GM23248 (cell line): ENCODE measurements at regions not wholly inside any gene's neighbourhood (a gene's known extent, or its start where the extent isn't known, plus 50 kb on each side); places are given as distances from the start of the nearest gene placed in this dataset.

Experiments
- DNase-seq: peaks from one replicate; pipeline ENCODE4 v3.0.0-alpha.2; 2015
- H2AFZ ChIP-seq: fragments of 200-600 bp; sonication (generic); 2 replicates; pipeline ENCODE4 v1.6.1; 2016; ENCODE audit warnings: antibody characterized with exemption
- H3F3A ChIP-seq: fragments of 200-600 bp; sonication (generic); 2 replicates; pipeline ENCODE4 v1.6.1; 2016; ENCODE audit warnings: mild to moderate bottlenecking, antibody characterized with exemption, mixed run types; ENCODE audit not compliant: insufficient read depth
- H3K27ac ChIP-seq: fragments of 200-600 bp; sonication (generic); 2 replicates; pipeline ENCODE4 v1.5.1; 2016; ENCODE audit warnings: mild to moderate bottlenecking
- H3K27me3 ChIP-seq: fragments of 200-600 bp; sonication (generic); replicated peaks from 2 replicates; pipeline ENCODE4 v1.6.1; 2016; ENCODE audit warnings: mild to moderate bottlenecking; ENCODE audit not compliant: insufficient read depth
- H3K36me3 ChIP-seq: fragments of 200-600 bp; sonication (generic); 2 replicates; pipeline ENCODE4 v1.6.1; 2016; ENCODE audit warnings: low read depth, mild to moderate bottlenecking
- H3K4me1 ChIP-seq: fragments of 200-600 bp; sonication (generic); 2 replicates; pipeline ENCODE4 v1.6.1; 2016; ENCODE audit warnings: mild to moderate bottlenecking; ENCODE audit not compliant: insufficient read depth
- H3K4me2 ChIP-seq: fragments of 200-600 bp; sonication (generic); one replicate; pipeline ENCODE4 v1.6.1; 2016; ENCODE audit warnings: mild to moderate bottlenecking; ENCODE audit not compliant: unreplicated experiment
- H3K4me3 ChIP-seq: fragments of 200-600 bp; sonication (generic); 2 replicates; pipeline ENCODE4 v1.5.1; 2016; ENCODE audit warnings: mild to moderate bottlenecking
- H3K79me2 ChIP-seq: fragments of 200-600 bp; sonication (generic); 2 replicates; pipeline ENCODE4 v1.6.1; 2016; ENCODE audit warnings: mild to moderate bottlenecking; ENCODE audit not compliant: insufficient read depth
- H3K9ac ChIP-seq: fragments of 200-600 bp; sonication (generic); 2 replicates; pipeline ENCODE4 v1.6.1; 2016; ENCODE audit warnings: mild to moderate bottlenecking
- H3K9me2 ChIP-seq: fragments of 200-600 bp; sonication (generic); 2 replicates; pipeline ENCODE4 v1.6.1; 2016; ENCODE audit warnings: mixed run types, mild to moderate bottlenecking, moderate library complexity; ENCODE audit not compliant: insufficient read depth
- H3K9me3 ChIP-seq: fragments of 200-600 bp; sonication (generic); one replicate; pipeline ENCODE4 v1.6.1; 2017; ENCODE audit warnings: low read depth
- H4K20me1 ChIP-seq: fragments of 200-600 bp; sonication (generic); 2 replicates; pipeline ENCODE4 v1.6.0; 2016; ENCODE audit not compliant: insufficient read depth
- EZH2 ChIP-seq: fragments of 200-600 bp; sonication (generic); IDR thresholded peaks from 2 replicates; pipeline ENCODE4 v1.6.1; 2018; ENCODE audit warnings: antibody characterized with exemption, mild to moderate bottlenecking; ENCODE audit not compliant: insufficient read depth, poor library complexity, severe bottlenecking
- EZH2phosphoT487 ChIP-seq: fragments of 200-600 bp; sonication (generic); IDR thresholded peaks from 2 replicates; pipeline ENCODE4 v1.6.1; 2018; ENCODE audit warnings: antibody characterized with exemption, moderate library complexity, mild to moderate bottlenecking, low read depth; ENCODE audit not compliant: insufficient read depth
- WGBS, 2 experiments: methylation state at CpG; one replicate each; pipeline ENCODE4 v1.1.6; 2015 to 2017; ENCODE audit warnings: low lambda C conversion rate in 2 of 2, low coverage in 1 of 2; ENCODE audit errors: missing lambda C conversion rate in 2 of 2; 5-methylcytosine and 5-hydroxymethylcytosine counted together
- in situ Hi-C: fragments of 300-500 bp; cut with MboI; formaldehyde crosslinking; loops from 2 replicates; pipeline ENCODE4 v1.15.0; 2020

- 0 to 3% methylated on average over 4 of the region's 4 CpGs for WGBS, 2 experiments
- Histone ChIP-seq H3K9me2 (no peaks in the 10 kb centered on the region), H3F3A (peaks cover 23% of the 10 kb centered on the region), H3K79me2 (no peaks in the 10 kb centered on the region), H3K9me3 (no peaks in the 10 kb centered on the region), H3K27me3 (no peaks in the 10 kb centered on the region), H3K4me1 (peaks cover 22% of the 10 kb centered on the region), H3K4me2 (peak overlapping the region; percentile 59), H4K20me1 (no peaks in the 10 kb centered on the region), H3K9ac (peak overlapping the region; percentile 70), H3K4me3 (peak overlapping the region; percentile 26; the same call in 1 of the 2 replicates), H3K27ac (peak overlapping the region; percentile 94), H3K36me3 (no peaks in the 10 kb centered on the region), H2AFZ (no peak overlapping the region)
- in situ Hi-C loops, result no loop called here
- peak; percentile 93 for DNase-seq
- no peak for TF ChIP-seq EZH2
- no peak for TF ChIP-seq EZH2phosphoT487
These were observed 422.5 kb downstream of the LPIN1 start for GRCh38 chr2:12168791-12169388.

DNA sequence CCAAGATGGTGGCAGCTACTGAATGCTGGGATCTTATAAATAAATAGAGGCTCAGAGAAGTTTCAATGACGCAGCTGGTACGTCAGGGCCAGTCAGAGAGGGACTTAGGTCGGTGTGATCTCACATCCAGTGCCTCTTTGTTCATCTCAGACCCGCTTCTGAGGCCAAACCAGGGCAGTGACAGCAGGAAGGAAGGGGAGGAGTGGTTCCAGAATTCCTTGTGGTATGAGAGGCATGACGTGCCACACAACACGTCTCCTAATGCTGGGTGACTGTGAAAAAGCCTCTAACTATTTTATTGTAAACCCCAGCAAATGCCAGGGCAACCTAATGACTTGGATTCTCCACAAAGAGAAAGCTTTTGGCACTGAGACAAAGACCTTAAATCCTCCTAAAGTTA, 423.3 kb downstream of the LPIN1 start:
- Histone ChIP-seq H3K4me1 (peaks cover 22% of the 10 kb centered on the region), H2AFZ (peak overlapping the region; percentile 44; the same call in 1 of the 2 replicates), H3K9me3 (no peaks in the 10 kb centered on the region), H3K27ac (peak overlapping the region; percentile 94), H3K4me2 (peak overlapping the region; percentile 59), H3K9me2 (no peaks in the 10 kb centered on the region), H3F3A (peaks cover 23% of the 10 kb centered on the region), H3K36me3 (no peaks in the 10 kb centered on the region), H3K4me3 (peak overlapping the region; percentile 26; the same call in 1 of the 2 replicates), H4K20me1 (no peaks in the 10 kb centered on the region), H3K27me3 (no peaks in the 10 kb centered on the region), H3K79me2 (no peaks in the 10 kb centered on the region), H3K9ac (peak overlapping the region; percentile 70)
- DNase-seq, result peak; percentile 94
- in situ Hi-C loops, result no loop called here
- TF ChIP-seq EZH2phosphoT487 (no peak), EZH2 (no peak)
- 26 to 29% methylated on average over 6 of the region's 6 CpGs for WGBS, 2 experiments

GRCh38 chr2:12170121-12170520, 423.7 kb downstream of the LPIN1 start:
- peak overlapping the region; percentile 10 for H3K4me2 ChIP-seq
- H3K4me3 ChIP-seq, result no peak overlapping the region
- no peaks in the 10 kb centered on the region for H4K20me1 ChIP-seq
- H3K9ac ChIP-seq, result peak overlapping the region; percentile 70
- no peaks in the 10 kb centered on the region for H3K36me3 ChIP-seq
- peaks cover 23% of the 10 kb centered on the region for H3F3A ChIP-seq
- H3K9me3 ChIP-seq, result no peaks in the 10 kb centered on the region
- no peak for TF ChIP-seq EZH2
- no peak for TF ChIP-seq EZH2phosphoT487
- in situ Hi-C loops, result no loop called here
- H2AFZ ChIP-seq, result peak overlapping the region; percentile 44; the same call in 1 of the 2 replicates
- no peaks in the 10 kb centered on the region for H3K27me3 ChIP-seq
- no peaks in the 10 kb centered on the region for H3K9me2 ChIP-seq
- WGBS, 2 experiments, result 53 to 58% methylated on average over 5 of the region's 5 CpGs
- DNase-seq, result no peak
- H3K79me2 ChIP-seq, result no peaks in the 10 kb centered on the region
- peaks cover 22% of the 10 kb centered on the region for H3K4me1 ChIP-seq
- peak overlapping the region; percentile 94 for H3K27ac ChIP-seq

DNA sequence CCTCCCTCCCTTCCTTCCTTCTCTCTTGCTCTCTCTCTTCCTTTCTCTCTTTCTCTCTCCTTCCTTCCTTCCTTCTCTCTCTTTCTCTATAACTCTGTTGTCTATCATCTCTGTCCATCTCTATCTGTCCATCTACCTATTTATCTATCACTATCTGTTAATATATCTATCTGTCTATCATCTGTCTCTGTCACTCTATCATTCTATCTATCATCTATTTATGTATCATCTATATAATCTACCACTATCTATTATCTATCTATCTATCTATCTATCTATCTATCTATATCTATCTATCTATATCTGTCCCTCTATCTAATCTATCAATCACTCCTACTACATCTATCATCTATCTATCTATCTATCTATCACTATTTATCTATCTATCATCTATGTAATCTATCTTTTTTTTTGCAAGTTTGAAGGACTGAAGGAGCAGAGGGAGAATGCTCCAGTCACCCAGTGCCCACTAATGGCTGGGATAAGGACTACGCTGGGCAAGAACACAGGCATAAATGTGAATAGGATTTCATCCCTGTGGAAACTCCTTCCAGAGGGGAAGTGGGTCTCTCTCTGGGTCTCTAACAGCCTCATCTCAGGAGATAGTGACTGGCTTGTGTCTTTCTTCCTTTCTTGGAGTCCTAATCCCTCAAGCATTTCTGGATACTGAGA, 427.0 kb downstream of the LPIN1 start:
- H3F3A ChIP-seq, result peaks cover 29% of the 10 kb centered on the region
- no peaks in the 10 kb centered on the region for H3K27me3 ChIP-seq
- H3K4me2 ChIP-seq, result no peak overlapping the region
- no peaks in the 10 kb centered on the region for H4K20me1 ChIP-seq
- no peaks in the 10 kb centered on the region for H3K9me2 ChIP-seq
- TF ChIP-seq EZH2phosphoT487, result no peak
- TF ChIP-seq EZH2, result no peak
- DNase-seq, result peak; percentile 27
- H3K36me3 ChIP-seq, result no peaks in the 10 kb centered on the region
- H3K4me1 ChIP-seq, result peaks cover 37% of the 10 kb centered on the region
- in situ Hi-C loops, result no loop called here
- no peaks in the 10 kb centered on the region for H3K9me3 ChIP-seq
- no peaks in the 10 kb centered on the region for H3K79me2 ChIP-seq
- no peak overlapping the region for H3K4me3 ChIP-seq
- H2AFZ ChIP-seq, result no peak overlapping the region
- H3K27ac ChIP-seq, result no peak overlapping the region
- 96 to 100% methylated on average over 1 of the region's 1 CpG for WGBS, 2 experiments
- H3K9ac ChIP-seq, result no peak overlapping the region
